HG03139 (cell line): ENCODE measurements at regions not wholly inside any gene's neighbourhood (a gene's known extent, or its start where the extent isn't known, plus 50 kb on each side); places are given as distances from the start of the nearest gene placed in this dataset.
"Not testable (repeated sequence)": the region's sequence is repeated elsewhere in the genome, so short reads cannot be mapped to it uniquely, and the experiment has no call there.

Experiments used
- ATAC-seq: cut with Tn5 transposase; IDR thresholded peaks from one replicate; pipeline ENCODE4 v1.9.1; 2021; ENCODE audit not compliant: unreplicated experiment

DNA sequence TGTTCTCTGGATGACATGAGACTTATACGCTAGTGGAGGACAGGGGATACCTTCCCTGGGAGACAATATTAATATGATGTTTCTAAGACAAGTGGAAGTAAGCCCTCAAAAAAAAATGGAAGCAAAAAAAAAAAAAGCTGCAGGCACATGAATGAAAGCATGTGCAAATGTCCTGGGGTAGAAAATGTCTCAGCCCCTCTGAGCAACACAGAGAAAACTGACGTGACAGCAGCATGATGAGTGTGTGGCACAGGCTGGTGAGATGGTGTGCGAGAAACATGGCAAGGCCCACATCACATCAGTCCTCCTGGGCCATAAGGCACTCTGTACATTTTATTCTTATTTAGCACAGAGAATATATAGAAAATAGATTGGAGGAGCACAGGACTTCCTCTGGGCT, 254.7 kb upstream of the PFKP start:
- no peak for ATAC-seq

DNA sequence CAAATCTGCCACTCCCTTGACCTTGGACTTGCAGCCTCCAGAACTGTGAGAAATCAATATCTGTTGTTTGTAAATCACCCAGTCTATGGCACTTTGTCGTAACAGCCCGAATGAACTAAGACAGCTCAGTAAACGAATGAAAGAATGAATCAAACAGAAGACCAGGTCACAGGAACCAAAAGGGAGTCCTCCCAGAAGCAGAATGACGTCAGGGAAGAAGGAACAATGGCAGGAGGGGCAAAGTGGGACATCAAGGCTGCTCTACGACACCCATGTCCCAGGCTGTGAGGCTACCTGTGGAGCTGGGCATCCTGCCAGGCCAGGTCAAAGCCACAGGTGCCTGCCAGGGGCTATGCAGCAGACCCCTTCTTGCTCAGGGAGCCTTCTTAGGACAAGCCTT, 267.2 kb upstream of the PFKP start:
- ATAC-seq = no peak

DNA sequence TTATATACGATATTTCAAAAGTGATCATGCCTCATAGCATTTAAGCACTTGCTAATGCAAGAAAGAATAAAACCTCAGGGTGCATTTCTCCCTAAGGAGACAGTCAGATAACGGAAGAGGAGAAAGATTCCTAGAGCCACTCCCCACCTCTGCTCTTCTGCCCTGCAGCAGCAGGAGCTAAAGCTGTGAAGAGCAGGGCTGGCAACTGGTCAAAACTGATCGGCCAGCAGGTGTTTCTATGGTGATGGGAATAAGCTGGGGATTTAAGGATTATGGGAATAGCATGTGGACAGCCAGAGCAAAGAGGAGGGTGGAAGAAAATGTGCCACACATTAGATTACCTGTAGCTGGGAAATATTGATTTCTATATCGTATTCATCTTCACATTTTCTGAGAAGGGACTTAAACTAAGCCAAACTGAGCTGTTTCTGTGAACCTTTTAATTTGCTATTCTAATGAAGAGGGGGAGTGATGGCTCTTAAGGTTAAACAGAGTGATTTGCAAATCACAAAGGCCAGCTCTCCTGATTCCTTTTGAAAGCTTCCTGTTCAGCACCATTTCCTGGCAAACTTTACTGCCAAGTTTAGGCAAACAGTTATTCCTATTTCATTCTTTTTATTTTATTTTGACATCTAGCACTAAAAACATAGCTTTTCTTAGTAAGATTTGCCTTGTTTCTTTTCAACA, 268.9 kb upstream of the PFKP start:
- no peak for ATAC-seq

GRCh38 chr10:2791774-2792443, 275.4 kb upstream of the PFKP start:
- ATAC-seq = no peak

DNA sequence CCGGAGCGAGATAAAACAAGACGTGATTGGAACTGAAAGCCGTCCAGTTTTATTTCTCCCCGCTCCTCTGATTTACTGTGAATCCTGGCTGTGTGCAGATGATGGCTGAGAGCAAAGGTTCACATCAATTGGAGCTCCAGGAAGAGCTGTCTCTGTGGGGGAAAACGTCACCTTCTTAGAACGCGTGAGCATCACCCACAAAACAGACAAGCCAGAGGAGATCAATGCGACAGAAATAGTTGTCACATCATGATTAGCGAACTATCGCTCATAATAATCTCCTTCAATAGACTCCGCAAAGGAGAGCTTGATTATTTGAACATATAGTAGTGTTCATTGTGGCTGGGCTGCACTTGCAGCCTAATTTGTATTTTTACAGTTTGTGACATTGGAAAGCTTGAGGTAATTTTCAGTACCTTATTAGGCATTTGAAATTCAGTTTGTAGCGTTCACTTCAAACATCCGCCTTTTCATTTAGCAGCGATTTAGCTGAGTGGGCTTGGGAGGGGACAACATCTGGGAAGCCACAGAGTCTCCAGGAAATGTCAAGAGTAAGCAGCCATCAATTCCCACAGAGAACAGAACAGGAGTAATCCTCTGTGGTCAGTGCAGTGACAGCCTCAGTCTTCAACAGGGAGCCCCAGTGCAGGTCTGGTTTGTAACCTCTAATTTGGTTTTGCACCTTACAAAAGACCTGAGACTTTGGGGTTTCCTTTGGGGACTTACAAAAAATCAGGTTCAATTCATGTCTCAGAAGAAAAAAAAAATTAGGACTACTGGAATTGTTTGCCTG, 276.8 kb upstream of the PFKP start:
- ATAC-seq = no peak

GRCh38 chr10:2786251-2786650, 281.1 kb upstream of the PFKP start:
- no peak for ATAC-seq

DNA sequence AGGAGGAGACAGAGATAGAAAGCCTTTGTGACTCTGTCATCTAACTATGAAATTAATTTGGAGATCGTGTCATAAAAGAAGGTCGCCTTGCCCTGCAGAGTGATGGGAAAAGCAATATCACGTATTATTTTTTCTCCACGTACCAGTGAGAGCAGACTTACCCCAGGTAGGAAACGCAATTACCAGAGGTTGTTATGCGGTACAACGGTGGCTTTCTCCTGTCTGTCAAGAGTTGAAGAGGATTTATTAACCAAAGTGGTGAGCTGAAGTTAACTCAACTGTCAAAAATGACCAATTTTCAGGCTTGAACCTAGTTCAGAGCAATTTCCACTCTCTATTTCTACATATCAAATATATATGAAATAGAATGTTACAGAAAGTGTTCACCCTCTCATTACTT, 282.6 kb upstream of the PFKP start:
- no peak for ATAC-seq

GRCh38 chr10:2782950-2783349, 284.4 kb upstream of the PFKP start:
- no peak for ATAC-seq

DNA sequence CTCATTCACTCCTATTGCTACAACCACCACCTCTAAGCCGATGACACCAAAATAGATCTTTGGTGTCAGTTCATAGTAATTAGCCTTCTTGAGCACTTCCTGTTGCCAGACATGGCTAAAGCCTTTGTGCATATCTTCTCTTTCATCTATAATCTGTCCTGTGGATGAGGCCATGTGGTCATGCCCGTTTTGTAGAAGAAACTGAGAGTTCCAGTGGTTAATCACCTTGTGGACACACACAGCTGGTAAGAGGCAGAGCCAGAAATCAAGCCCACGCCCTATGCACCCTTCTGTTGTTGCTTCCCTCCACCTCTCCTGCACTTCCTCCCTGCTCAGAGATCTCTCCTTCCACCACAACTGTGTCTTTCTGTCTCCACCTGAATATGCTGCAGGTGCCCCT, 285.1 kb upstream of the PFKP start:
- no peak for ATAC-seq

DNA sequence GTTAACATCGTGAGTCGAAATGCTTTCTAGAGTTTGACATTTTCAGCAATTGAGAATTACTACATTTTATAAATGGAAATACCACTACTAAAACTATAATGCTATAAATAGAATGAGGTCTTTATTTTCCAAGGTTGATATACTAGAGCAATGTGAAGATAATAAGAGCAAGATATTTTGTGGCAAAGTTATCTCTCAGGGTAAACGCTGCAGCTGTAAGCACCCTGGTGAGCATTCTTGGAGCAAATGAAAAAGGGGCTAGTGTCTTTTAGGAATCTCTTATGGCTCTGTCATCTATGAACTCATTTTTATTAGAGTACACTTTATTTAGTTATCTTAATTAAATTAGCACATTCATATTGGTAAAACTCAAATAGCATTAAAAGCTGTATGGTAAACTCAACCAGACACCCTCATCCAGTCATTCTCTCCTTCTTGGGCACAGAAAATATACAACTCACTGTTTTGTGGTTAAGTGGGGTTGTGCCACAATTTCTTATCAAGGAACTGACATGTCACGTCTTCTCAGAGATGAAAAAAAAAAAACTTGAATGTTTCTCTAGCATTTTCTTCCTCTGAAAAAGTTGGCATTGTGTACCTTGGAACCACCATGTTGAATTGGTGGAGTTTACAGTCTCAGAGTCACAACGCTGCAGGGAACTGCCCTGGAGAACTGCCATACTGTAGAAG, 289.5 kb upstream of the PFKP start:
- ATAC-seq = no peak

GRCh38 chr10:2772816-2773631, 294.3 kb upstream of the PFKP start:
- ATAC-seq = no peak

- ATAC-seq = no peak
Measured at GRCh38 chr10:2772135-2772534, 295.2 kb upstream of the PFKP start.

DNA sequence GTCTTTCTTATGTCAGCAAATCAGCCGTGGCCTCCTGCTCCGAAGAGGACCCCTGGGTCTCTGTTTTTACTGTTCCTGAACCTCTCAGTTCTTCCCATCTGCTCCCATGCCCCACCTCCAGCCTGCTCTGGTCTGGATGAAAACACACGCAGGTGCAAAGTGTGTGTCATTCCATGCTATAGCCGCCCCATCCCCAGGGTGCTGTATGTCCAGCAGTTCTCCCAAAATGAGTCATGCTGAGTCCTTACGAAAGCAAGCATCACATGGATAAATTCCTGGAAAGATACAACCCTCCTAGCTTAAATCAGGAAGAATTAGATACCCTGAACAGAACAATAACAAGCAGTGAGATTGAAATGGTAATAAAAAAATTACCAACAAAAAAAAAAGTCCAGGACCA, 300.1 kb upstream of the PFKP start:
- not testable (repeated sequence) for ATAC-seq

DNA sequence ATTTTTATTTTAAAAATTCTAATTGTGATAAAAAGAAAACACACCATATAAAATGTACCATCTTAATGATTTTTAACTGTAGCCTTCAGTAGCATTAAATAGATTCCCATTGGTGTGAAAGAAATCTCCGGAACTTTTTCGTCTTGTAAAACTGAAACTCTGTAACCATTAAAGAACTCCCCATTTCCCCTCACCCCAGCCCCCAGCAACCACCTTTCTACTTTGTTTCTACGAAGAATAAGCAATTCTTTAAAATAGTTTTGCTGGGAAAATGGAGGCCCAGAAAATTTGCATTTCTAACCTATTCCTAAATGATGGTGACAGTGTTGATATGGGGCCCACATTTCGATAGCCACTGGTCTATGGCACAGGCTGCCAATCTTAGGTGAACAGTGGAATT, 305.4 kb upstream of the PFKP start:
- no peak for ATAC-seq

DNA sequence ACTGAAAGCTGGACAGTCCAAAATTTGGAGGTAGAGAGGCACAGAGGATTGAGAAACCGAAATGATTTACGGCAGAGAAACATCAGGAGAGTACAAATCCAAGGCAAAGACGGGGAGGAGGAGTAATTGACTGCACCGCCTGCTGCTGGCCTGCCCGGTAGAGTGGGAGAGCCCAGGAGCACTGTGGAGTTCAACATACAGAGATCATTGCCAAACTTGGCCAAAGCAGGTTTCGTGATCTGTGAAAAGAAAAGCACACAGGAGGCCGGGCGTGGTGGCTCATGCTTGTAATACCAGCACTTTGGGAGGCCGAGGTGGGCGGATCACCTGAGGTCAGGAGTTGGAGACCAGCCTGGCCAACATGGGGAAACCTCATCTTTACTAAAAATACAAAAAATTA, 306.0 kb upstream of the PFKP start:
- ATAC-seq = no peak

DNA sequence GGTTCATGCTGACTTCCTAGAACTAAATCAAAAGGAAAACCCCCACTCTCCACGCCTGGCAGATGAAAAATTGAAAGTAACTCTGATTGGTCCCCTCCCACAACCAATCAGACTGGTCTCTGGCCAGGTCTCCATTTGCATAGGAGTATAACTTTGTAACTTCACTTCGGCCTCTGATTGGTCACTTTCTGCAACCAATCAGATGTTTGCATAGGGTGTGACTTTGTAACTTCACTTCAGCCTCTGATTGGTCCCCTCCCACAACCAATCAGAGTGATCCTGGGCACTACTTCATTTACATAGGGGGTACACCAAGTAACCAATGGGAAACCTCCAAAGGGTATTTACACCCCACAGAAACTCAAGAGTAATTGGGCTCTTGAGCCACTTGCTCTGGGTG, 306.6 kb upstream of the PFKP start:
- ATAC-seq = no peak

- no peak for ATAC-seq
Measured at GRCh38 chr10:2759233-2759632, 308.1 kb upstream of the PFKP start.

- ATAC-seq = no peak
Measured at GRCh38 chr10:2754943-2755342, 312.4 kb upstream of the PFKP start.

DNA sequence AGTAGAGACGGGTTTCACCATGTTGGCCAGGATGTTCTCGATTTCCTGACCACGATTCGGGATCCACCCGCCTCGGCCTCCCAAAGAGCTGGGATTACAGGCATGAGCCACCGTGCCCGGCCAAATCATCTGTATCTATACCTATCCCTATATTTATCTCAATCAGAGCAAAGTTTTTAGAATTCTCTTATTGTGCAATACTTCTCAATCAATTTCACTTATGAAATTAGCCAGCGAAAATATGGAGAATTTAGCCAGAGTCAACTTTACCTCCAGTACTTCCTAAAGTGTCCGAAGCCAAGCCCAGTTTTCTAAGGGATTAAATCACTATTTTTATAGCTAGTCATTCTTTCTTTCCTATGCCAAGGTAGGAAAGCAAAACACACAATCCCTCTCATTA, 319.1 kb upstream of the PFKP start:
- no peak for ATAC-seq

DNA sequence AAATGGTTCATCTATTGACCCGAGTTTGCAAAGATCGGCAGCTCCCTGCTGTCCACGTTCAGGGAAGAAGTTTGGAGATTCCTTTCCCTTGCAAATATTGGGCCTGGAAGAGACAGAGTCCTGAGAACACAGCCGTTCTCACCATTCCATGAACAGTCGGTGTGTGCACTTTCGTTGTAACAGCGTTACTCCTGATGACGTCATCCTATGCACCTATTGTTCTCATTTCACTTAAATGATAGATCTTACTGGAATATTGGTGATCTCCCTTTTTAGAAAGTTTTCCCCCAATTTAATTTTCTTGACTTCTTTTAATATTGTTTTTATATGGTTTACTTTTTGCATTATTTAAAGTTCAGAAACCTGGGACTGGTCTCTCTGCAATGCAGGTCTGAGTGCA, 320.7 kb upstream of the PFKP start:
- no peak for ATAC-seq

DNA sequence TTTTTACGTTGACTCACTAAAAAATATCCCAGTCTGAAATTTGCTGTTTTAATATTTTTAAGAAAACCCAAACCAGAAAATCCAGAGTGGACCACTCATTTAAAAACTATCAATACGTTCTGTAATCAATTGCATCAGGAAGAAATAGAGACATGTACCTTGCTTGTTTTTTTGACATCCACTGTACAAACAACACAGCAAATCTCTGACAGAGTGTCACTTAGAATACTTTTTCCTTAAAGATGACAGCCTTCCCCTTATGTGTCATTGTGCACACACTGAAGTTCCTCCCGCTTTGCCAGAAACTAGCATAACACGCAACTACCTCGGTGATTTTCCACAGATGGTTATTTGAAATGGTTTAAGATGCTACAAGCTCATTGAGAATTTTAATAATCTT, 321.7 kb upstream of the PFKP start:
- ATAC-seq = no peak
